Neural progenitor cell (in vitro differentiated cells): ENCODE measurements at regions not wholly inside any gene's neighbourhood (a gene's known extent, or its start where the extent isn't known, plus 50 kb on each side); places are given as distances from the start of the nearest gene placed in this dataset.
"Not testable (repeated sequence)": the region's sequence is repeated elsewhere in the genome, so short reads cannot be mapped to it uniquely, and the experiment has no call there.

Experiments
- DNase-seq: peaks from one replicate; pipeline ENCODE4 v3.0.0-alpha.2; 2016; ENCODE audit warnings: low spot score
- H2AFZ ChIP-seq: fragments of 200-600 bp; sonication (generic); replicated peaks from 2 replicates; pipeline ENCODE4 v1.6.1; 2016; ENCODE audit warnings: antibody characterized with exemption
- H3F3A ChIP-seq: fragments of 200-600 bp; sonication (generic); 2 replicates; pipeline ENCODE4 v1.6.1; 2016; ENCODE audit warnings: antibody characterized with exemption, low read depth
- H3K27ac ChIP-seq: fragments of 200-600 bp; sonication (generic); 2 replicates; pipeline ENCODE4 v1.5.1; 2016; ENCODE audit warnings: mild to moderate bottlenecking
- H3K27me3 ChIP-seq: fragments of 200-600 bp; sonication (generic); 2 replicates; pipeline ENCODE4 v1.6.1; 2016; ENCODE audit warnings: mild to moderate bottlenecking, moderate library complexity
- H3K36me3 ChIP-seq: fragments of 200-600 bp; sonication (generic); 2 replicates; pipeline ENCODE4 v1.5.1; 2016
- H3K4me1 ChIP-seq: fragments of 200-600 bp; sonication (generic); 2 replicates; pipeline ENCODE4 v1.6.1; 2016; ENCODE audit warnings: mixed run types
- H3K4me2 ChIP-seq: fragments of 200-600 bp; sonication (generic); 2 replicates; pipeline ENCODE4 v1.6.1; 2016
- H3K4me3 ChIP-seq: fragments of 200-600 bp; sonication (generic); 2 replicates; pipeline ENCODE4 v1.5.1; 2016
- H3K79me2 ChIP-seq: fragments of 200-600 bp; sonication (generic); 2 replicates; pipeline ENCODE4 v1.6.1; 2016; ENCODE audit warnings: low read depth
- H3K9ac ChIP-seq: fragments of 200-600 bp; sonication (generic); 2 replicates; pipeline ENCODE4 v1.6.1; 2016
- H3K9me3 ChIP-seq: fragments of 200-600 bp; sonication (generic); 2 replicates; pipeline ENCODE4 v1.5.1; 2016; ENCODE audit warnings: low read depth
- H4K20me1 ChIP-seq: fragments of 200-600 bp; sonication (generic); 2 replicates; pipeline ENCODE4 v1.6.1; 2016; ENCODE audit warnings: low read depth
- H3K27ac Mint-ChIP-seq: 3 replicates; pipeline ENCODE4 v1.8.0; 2021; ENCODE audit warnings: mixed read lengths
- H3K27me3 Mint-ChIP-seq: 2 replicates; pipeline ENCODE4 v1.8.0; 2022; ENCODE audit warnings: low read depth, mild to moderate bottlenecking, inconsistent platforms, moderate library complexity, mixed read lengths; ENCODE audit not compliant: insufficient read depth
- H3K36me3 Mint-ChIP-seq: 3 replicates; pipeline ENCODE4 v1.8.0; 2021; ENCODE audit warnings: mixed read lengths
- H3K4me1 Mint-ChIP-seq: 3 replicates; pipeline ENCODE4 v1.8.0; 2021; ENCODE audit warnings: mixed read lengths
- H3K4me3 Mint-ChIP-seq: 3 replicates; pipeline ENCODE4 v1.8.0; 2021; ENCODE audit warnings: mild to moderate bottlenecking, moderate library complexity, mixed read lengths
- H3K9me3 Mint-ChIP-seq: 3 replicates; pipeline ENCODE4 v1.8.0; 2020; ENCODE audit warnings: mixed read lengths
- CTCF ChIP-seq: fragments of 200-600 bp; sonication (generic); IDR thresholded peaks from 2 replicates; pipeline ENCODE4 v1.5.1; 2017; ENCODE audit warnings: antibody characterized with exemption, mild to moderate bottlenecking
- EZH2 ChIP-seq: fragments of 200-600 bp; sonication (generic); IDR thresholded peaks from 2 replicates; pipeline ENCODE4 v1.6.1; 2017; ENCODE audit warnings: antibody characterized with exemption, mild to moderate bottlenecking, moderate library complexity
- EZH2phosphoT487 ChIP-seq: fragments of 200-600 bp; sonication (generic); IDR thresholded peaks from 2 replicates; pipeline ENCODE4 v1.6.1; 2017; ENCODE audit warnings: antibody characterized with exemption

- Mint-ChIP-seq H3K36me3 (no peaks in the 10 kb centered on the region), H3K27ac (no peak overlapping the region), H3K9me3 (no peaks in the 10 kb centered on the region), H3K4me3 (no peak overlapping the region), H3K27me3 (peaks cover 2% of the 10 kb centered on the region), H3K4me1 (no peaks in the 10 kb centered on the region)
- Histone ChIP-seq H3K9ac (no peak overlapping the region), H3K9me3 (no peaks in the 10 kb centered on the region), H3K36me3 (no peaks in the 10 kb centered on the region), H3K4me1 (no peaks in the 10 kb centered on the region), H3K4me3 (no peak overlapping the region), H3K27ac (no peak overlapping the region), H2AFZ (no peak overlapping the region), H3K27me3 (no peaks in the 10 kb centered on the region), H3F3A (no peaks in the 10 kb centered on the region), H4K20me1 (no peaks in the 10 kb centered on the region), H3K79me2 (no peaks in the 10 kb centered on the region), H3K4me2 (no peak overlapping the region)
- no peak for TF ChIP-seq EZH2phosphoT487
- no peak for TF ChIP-seq EZH2
- no peak for TF ChIP-seq CTCF
- DNase-seq, result no peak
Observed at GRCh38 chr5:3451961-3452360, 143.7 kb upstream of the IRX1 start.

- Histone ChIP-seq H3K4me2 (no peak overlapping the region), H3K9ac (no peak overlapping the region), H3K27me3 (no peaks in the 10 kb centered on the region), H3K27ac (no peak overlapping the region), H3K4me3 (no peak overlapping the region), H3K79me2 (no peaks in the 10 kb centered on the region), H2AFZ (no peak overlapping the region), H3K36me3 (no peaks in the 10 kb centered on the region), H4K20me1 (no peaks in the 10 kb centered on the region), H3K9me3 (no peaks in the 10 kb centered on the region), H3F3A (no peaks in the 10 kb centered on the region), H3K4me1 (no peaks in the 10 kb centered on the region)
- H3K36me3 Mint-ChIP-seq, result no peaks in the 10 kb centered on the region
- H3K4me3 Mint-ChIP-seq, result no peak overlapping the region
- no peak for TF ChIP-seq EZH2
- no peak for TF ChIP-seq CTCF
- TF ChIP-seq EZH2phosphoT487, result no peak
- peaks cover 2% of the 10 kb centered on the region for H3K9me3 Mint-ChIP-seq
- H3K27me3 Mint-ChIP-seq, result peaks cover 2% of the 10 kb centered on the region
- no peak for DNase-seq
- no peaks in the 10 kb centered on the region for H3K4me1 Mint-ChIP-seq
- no peak overlapping the region for H3K27ac Mint-ChIP-seq
Observed at GRCh38 chr5:3449481-3449880, 146.2 kb upstream of the IRX1 start.

GRCh38 chr5:3446410-3446809, 149.2 kb upstream of the IRX1 start:
- H3K36me3 ChIP-seq, result no peaks in the 10 kb centered on the region
- H3K27ac Mint-ChIP-seq, result no peak overlapping the region
- H2AFZ ChIP-seq, result no peak overlapping the region
- no peak for TF ChIP-seq EZH2phosphoT487
- TF ChIP-seq EZH2, result no peak
- no peak for TF ChIP-seq CTCF
- H3K4me1 Mint-ChIP-seq, result no peaks in the 10 kb centered on the region
- DNase-seq, result no peak
- H3K9me3 Mint-ChIP-seq, result peaks cover 2% of the 10 kb centered on the region
- no peak overlapping the region for H3K4me3 ChIP-seq
- H4K20me1 ChIP-seq, result no peaks in the 10 kb centered on the region
- H3K4me1 ChIP-seq, result no peaks in the 10 kb centered on the region
- no peak overlapping the region for H3K4me3 Mint-ChIP-seq
- peaks cover 2% of the 10 kb centered on the region for H3K27me3 Mint-ChIP-seq
- no peaks in the 10 kb centered on the region for H3K9me3 ChIP-seq
- H3K36me3 Mint-ChIP-seq, result no peaks in the 10 kb centered on the region
- H3K9ac ChIP-seq, result no peak overlapping the region
- no peak overlapping the region for H3K27ac ChIP-seq
- H3F3A ChIP-seq, result no peaks in the 10 kb centered on the region
- no peaks in the 10 kb centered on the region for H3K79me2 ChIP-seq
- H3K4me2 ChIP-seq, result no peak overlapping the region
- H3K27me3 ChIP-seq, result no peaks in the 10 kb centered on the region

- H3K27ac Mint-ChIP-seq, H3K27me3 Mint-ChIP-seq, H3K4me3 ChIP-seq, H3K4me1 Mint-ChIP-seq, H4K20me1 ChIP-seq, H3K27me3 ChIP-seq, H3K36me3 ChIP-seq, DNase-seq, H3K79me2 ChIP-seq, H3K9me3 Mint-ChIP-seq, H3K9ac ChIP-seq, H3K4me1 ChIP-seq, H3K4me3 Mint-ChIP-seq, H3K27ac ChIP-seq, H2AFZ ChIP-seq, H3K9me3 ChIP-seq, H3F3A ChIP-seq, H3K4me2 ChIP-seq, H3K36me3 Mint-ChIP-seq: not testable (repeated sequence)
Observed at GRCh38 chr5:3445517-3445916, 150.1 kb upstream of the IRX1 start.
